ENCODE measurements at regions not wholly inside any gene's neighbourhood (a gene's known extent, or its start where the extent isn't known, plus 50 kb on each side); places are given as distances from the start of the nearest gene placed in this dataset.

GRCh38 chr2:37588316-37588777, 83.1 kb downstream of the CDC42EP3 start:
- Histone ChIP-seq H2AFZ (ENCODE audit: low read depth, low read length) (no peak overlapping the region), H3K4me1 (replicated peaks in 1 of 2; ENCODE audit: control insufficient read depth in 2 of 2, insufficient read depth in 2 of 2, low read length in 2 of 2) (peaks cover 0 to 25% of the 10 kb centered on the region in 2 experiments; a peak in 4 of 5 replicates), H4K20me1 (replicated peaks; ENCODE audit: control insufficient read depth, insufficient read depth, low read length) (no peaks in the 10 kb centered on the region), H3K36me3 (ENCODE audit: control insufficient read depth, insufficient read depth, low read length) (no peaks in the 10 kb centered on the region), H3K4me2 (ENCODE audit: insufficient read depth, low read length) (no peak overlapping the region), H3K27me3 (ENCODE audit: control insufficient read depth in 2 of 2, insufficient read depth in 2 of 2, low read length in 2 of 2) (no peaks in the 10 kb centered on the region), H3K27ac (ENCODE audit: extremely low read depth, low read depth, low read length) (no peak overlapping the region), H3K9ac (ENCODE audit: insufficient read depth in 1 of 2, low read depth in 2 of 2, low read length in 2 of 2) (no peak overlapping the region), H3K79me2 (ENCODE audit: control insufficient read depth, insufficient read depth, low read length) (no peaks in the 10 kb centered on the region), H3K4me3 (no peak overlapping the region), H3K9me1 (ENCODE audit: control insufficient read depth, insufficient read depth, low read length) (no peaks in the 10 kb centered on the region), H3K9me3 (replicated peaks; ENCODE audit: control insufficient read depth, insufficient read depth, low read depth, low read length) (no peaks in the 10 kb centered on the region)
- ChIA-PET CTCF (ENCODE audit: low intra/inter-chr PET ratio) (no interaction called here), POLR2A (no interaction called here)
- in situ Hi-C loops (cut with MboI) = no loop called here
- TF ChIP-seq, protein P1, sequence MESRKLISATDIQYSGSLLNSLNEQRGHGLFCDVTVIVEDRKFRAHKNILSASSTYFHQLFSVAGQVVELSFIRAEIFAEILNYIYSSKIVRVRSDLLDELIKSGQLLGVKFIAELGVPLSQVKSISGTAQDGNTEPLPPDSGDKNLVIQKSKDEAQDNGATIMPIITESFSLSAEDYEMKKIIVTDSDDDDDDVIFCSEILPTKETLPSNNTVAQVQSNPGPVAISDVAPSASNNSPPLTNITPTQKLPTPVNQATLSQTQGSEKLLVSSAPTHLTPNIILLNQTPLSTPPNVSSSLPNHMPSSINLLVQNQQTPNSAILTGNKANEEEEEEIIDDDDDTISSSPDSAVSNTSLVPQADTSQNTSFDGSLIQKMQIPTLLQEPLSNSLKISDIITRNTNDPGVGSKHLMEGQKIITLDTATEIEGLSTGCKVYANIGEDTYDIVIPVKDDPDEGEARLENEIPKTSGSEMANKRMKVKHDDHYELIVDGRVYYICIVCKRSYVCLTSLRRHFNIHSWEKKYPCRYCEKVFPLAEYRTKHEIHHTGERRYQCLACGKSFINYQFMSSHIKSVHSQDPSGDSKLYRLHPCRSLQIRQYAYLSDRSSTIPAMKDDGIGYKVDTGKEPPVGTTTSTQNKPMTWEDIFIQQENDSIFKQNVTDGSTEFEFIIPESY (CRISPR knock-in tag; IDR thresholded peaks at IDR 0.05) = no peak
- TF ChIP-seq PRDM10 (IDR thresholded peaks at IDR 0.05; ENCODE audit: partially characterized antibody) (peak; percentile 76), CUX1 (CRISPR knock-in tag; IDR thresholded peaks at IDR 0.05) (no peak)
- TF ChIP-seq, protein P2, sequence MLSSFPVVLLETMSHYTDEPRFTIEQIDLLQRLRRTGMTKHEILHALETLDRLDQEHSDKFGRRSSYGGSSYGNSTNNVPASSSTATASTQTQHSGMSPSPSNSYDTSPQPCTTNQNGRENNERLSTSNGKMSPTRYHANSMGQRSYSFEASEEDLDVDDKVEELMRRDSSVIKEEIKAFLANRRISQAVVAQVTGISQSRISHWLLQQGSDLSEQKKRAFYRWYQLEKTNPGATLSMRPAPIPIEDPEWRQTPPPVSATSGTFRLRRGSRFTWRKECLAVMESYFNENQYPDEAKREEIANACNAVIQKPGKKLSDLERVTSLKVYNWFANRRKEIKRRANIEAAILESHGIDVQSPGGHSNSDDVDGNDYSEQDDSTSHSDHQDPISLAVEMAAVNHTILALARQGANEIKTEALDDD (IDR thresholded peaks at IDR 0.05) = peak; percentile 62; the same call in 1 of the 2 replicates
- intact Hi-C loops (cut with micrococcal nuclease) = no loop called here
- FAIRE-seq (no peak), DNase-seq (ENCODE audit: extremely low read depth in 1 of 4, low spot score in 3 of 4) (no peak), ATAC-seq (no peak)
- 56% methylated on average over 6 of the region's 6 CpGs for whole genome bisulfite sequencing (ENCODE audit: insufficient coverage, low coverage, missing lambda C conversion rate)
- no TSS peak for BruUV-seq (replicated peaks)

All from K562 (cell line).